H1 (cell line): ENCODE measurements at regions not wholly inside any gene's neighbourhood (a gene's known extent, or its start where the extent isn't known, plus 50 kb on each side); places are given as distances from the start of the nearest gene placed in this dataset.

Experiments
- CTCF ChIA-PET: fragments of 300-600 bp; sonication (Branson Sonifier 250); formaldehyde crosslinking; loops from one replicate; lab custom pipeline; 2021; ENCODE audit not compliant: partially characterized antibody; lab: Charles Lee
- POLR2A ChIA-PET: fragments of 300-600 bp; sonication (Branson Sonifier 250); formaldehyde crosslinking; loops from one replicate; lab custom pipeline; 2021; ENCODE audit warnings: inconsistent platforms; ENCODE audit not compliant: partially characterized antibody; lab: Charles Lee
- DNase-seq, 2 experiments: peaks; one replicate each; pipeline versions ENCODE4 v3.0.0 to v3.0.0-alpha.2; 2010 to 2022; ENCODE audit warnings: low spot score in 2 of 2, low read depth in 1 of 2, mixed read lengths in 1 of 2
- FAIRE-seq: peaks from 2 replicates; lab custom pipeline; 2011; peaks lifted over from hg19 to GRCh38; lab: Jason Lieb, UNC
- H2AFZ ChIP-seq: 2 replicates; pipeline ENCODE4 v1.8.1; 2012; ENCODE audit warnings: low read length, inconsistent platforms
- H2AK5ac ChIP-seq: 2 replicates; pipeline ENCODE4 v1.6.1; 2013; ENCODE audit warnings: low read depth, low read length
- H2BK120ac ChIP-seq: replicated peaks from 2 replicates; pipeline ENCODE3; 2013; ENCODE audit warnings: low read depth, low read length, inconsistent platforms
- H2BK12ac ChIP-seq: 2 replicates; pipeline ENCODE4 v1.6.1; 2013; ENCODE audit warnings: low read depth, low read length
- H2BK15ac ChIP-seq: 2 replicates; pipeline ENCODE4 v1.6.1; 2013; ENCODE audit warnings: low read length
- H2BK20ac ChIP-seq: 2 replicates; pipeline ENCODE4 v1.6.1; 2013; ENCODE audit warnings: low read length
- H2BK5ac ChIP-seq: 2 replicates; pipeline ENCODE4 v1.6.1; 2013; ENCODE audit warnings: low read depth, low read length
- H3K14ac ChIP-seq: 2 replicates; pipeline ENCODE4 v1.6.1; 2013; ENCODE audit warnings: inconsistent platforms; ENCODE audit not compliant: insufficient read length
- H3K18ac ChIP-seq: 2 replicates; pipeline ENCODE4 v1.6.1; 2013; ENCODE audit warnings: low read length; ENCODE audit errors: extremely low read depth
- H3K23ac ChIP-seq: 2 replicates; pipeline ENCODE4 v1.6.1; 2013; ENCODE audit warnings: inconsistent platforms; ENCODE audit not compliant: insufficient read length
- H3K23me2 ChIP-seq: 2 replicates; pipeline ENCODE4 v1.6.1; 2013; ENCODE audit warnings: low read depth, low read length
- H3K27ac ChIP-seq: 2 replicates; pipeline ENCODE4 v1.6.1; 2011; ENCODE audit warnings: low read depth, low read length, inconsistent platforms
- H3K27me3 ChIP-seq, 4 experiments: replicated peaks in 1 of 4; 1 replicate in 1 of 4; 2 replicates in 3 of 4; pipeline versions ENCODE4 v1.6.1 to v1.8.1; 2011 to 2013; ENCODE audit warnings: low read length in 3 of 4, mild to moderate bottlenecking in 3 of 4, inconsistent platforms in 2 of 4, mixed read lengths in 2 of 4, moderate library complexity in 1 of 4; ENCODE audit not compliant: control insufficient read depth in 3 of 4, insufficient read depth in 3 of 4; ENCODE audit errors: extremely low read depth in 1 of 4
- H3K36me3 ChIP-seq, 4 experiments: 2 replicates each; pipeline versions ENCODE4 v1.6.1 to v1.8.1; 2011 to 2013; ENCODE audit warnings: mild to moderate bottlenecking in 4 of 4, low read length in 3 of 4, moderate library complexity in 2 of 4, control low read depth in 1 of 4, inconsistent platforms in 1 of 4; ENCODE audit not compliant: insufficient read depth in 4 of 4, control insufficient read depth in 2 of 4
- H3K4ac ChIP-seq: replicated peaks from 2 replicates; pipeline ENCODE3; 2013; ENCODE audit warnings: low read length, low read depth, mixed read lengths, inconsistent platforms; ENCODE audit not compliant: insufficient read length
- H3K4me1 ChIP-seq, 4 experiments: replicated peaks in 1 of 4; 1 replicate in 1 of 4; 2 replicates in 3 of 4; pipeline versions ENCODE4 v1.6.1 to v1.8.1; 2011 to 2013; ENCODE audit warnings: low read length in 3 of 4, inconsistent platforms in 2 of 4, mixed read lengths in 1 of 4; ENCODE audit not compliant: insufficient read depth in 4 of 4, control insufficient read depth in 3 of 4
- H3K4me2 ChIP-seq, 2 experiments: 2 replicates each; pipeline versions ENCODE4 v1.6.1 to v1.8.1; 2011 to 2013; ENCODE audit warnings: low read depth in 2 of 2, low read length in 2 of 2, control low read depth in 1 of 2, inconsistent platforms in 1 of 2, mild to moderate bottlenecking in 1 of 2; ENCODE audit not compliant: insufficient read depth in 1 of 2
- H3K4me3 ChIP-seq, 4 experiments: fragments of 200-600, 300-600 bp in 1 of 4; sonication (generic), shearing (Covaris generic), sonication (Bioruptor Twin) in 1 of 4; 2 replicates each; pipeline versions ENCODE4 v1.5.1 to v1.8.1; 2011 to 2016; ENCODE audit warnings: low read length in 4 of 4, low read depth in 3 of 4, control low read depth in 2 of 4, inconsistent platforms in 2 of 4, mild to moderate bottlenecking in 2 of 4, mixed read lengths in 1 of 4, moderate library complexity in 1 of 4; ENCODE audit not compliant: insufficient read depth in 2 of 4; ENCODE audit errors: extremely low read depth in 1 of 4
- H3K56ac ChIP-seq: replicated peaks from 2 replicates; pipeline ENCODE3; 2013; ENCODE audit warnings: low read depth, mild to moderate bottlenecking, mixed read lengths, low read length, inconsistent platforms; ENCODE audit not compliant: insufficient read length
- H3K79me1 ChIP-seq: 2 replicates; pipeline ENCODE4 v1.6.1; 2013; ENCODE audit warnings: low read depth, low read length, control low read depth
- H3K79me2 ChIP-seq, 2 experiments: 2 replicates each; pipeline versions ENCODE4 v1.6.1 to v1.8.1; 2012 to 2013; ENCODE audit warnings: low read length in 2 of 2, mild to moderate bottlenecking in 2 of 2, inconsistent platforms in 1 of 2; ENCODE audit not compliant: insufficient read depth in 2 of 2, control insufficient read depth in 1 of 2
- H3K9ac ChIP-seq, 4 experiments: replicated peaks in 1 of 4; 1 replicate in 1 of 4; 2 replicates in 3 of 4; pipeline versions ENCODE4 v1.6.1 to v1.8.1; 2011 to 2013; ENCODE audit warnings: low read depth in 3 of 4, low read length in 3 of 4, control low read depth in 2 of 4, mild to moderate bottlenecking in 2 of 4, moderate library complexity in 2 of 4, inconsistent platforms in 1 of 4; ENCODE audit errors: extremely low read depth in 1 of 4
- H3K9me3 ChIP-seq, 2 experiments: 2 replicates each; pipeline versions ENCODE4 v1.6.1 to v1.8.1; 2012 to 2013; ENCODE audit warnings: mild to moderate bottlenecking in 2 of 2, moderate library complexity in 2 of 2, control low read depth in 1 of 2, inconsistent platforms in 1 of 2, low read depth in 1 of 2, low read length in 1 of 2, mixed read lengths in 1 of 2; ENCODE audit not compliant: insufficient read depth in 2 of 2
- H4K20me1 ChIP-seq, 2 experiments: replicated peaks in 1 of 2; 2 replicates each; pipeline versions ENCODE3 to v1.8.1; 2011 to 2013; ENCODE audit warnings: inconsistent platforms in 2 of 2, low read length in 2 of 2, mild to moderate bottlenecking in 1 of 2; ENCODE audit not compliant: insufficient read depth in 2 of 2, control insufficient read depth in 1 of 2
- H4K5ac ChIP-seq: 2 replicates; pipeline ENCODE4 v1.6.1; 2013; ENCODE audit warnings: low read length, low read depth, mixed read lengths, inconsistent platforms; ENCODE audit not compliant: insufficient read length
- H4K8ac ChIP-seq: 2 replicates; pipeline ENCODE4 v1.8.0; 2013; ENCODE audit warnings: mild to moderate bottlenecking, moderate library complexity, low read length, inconsistent platforms; ENCODE audit not compliant: insufficient read depth; ENCODE audit errors: extremely low read depth
- H4K91ac ChIP-seq: replicated peaks from 2 replicates; pipeline ENCODE3; 2013; ENCODE audit warnings: low read length, mixed read lengths, inconsistent platforms; ENCODE audit not compliant: insufficient read length
- CBX5 ChIP-seq: fragments of 300-800, 300-1000 bp; sonication (generic); IDR thresholded peaks from 2 replicates; pipeline ENCODE4 v1.7.1; 2016; ENCODE audit warnings: antibody characterized with exemption, low read length, low read depth
- CHD2 ChIP-seq: IDR thresholded peaks from 2 replicates; pipeline ENCODE4 v1.6.1; 2012; ENCODE audit warnings: low read length, improper control_type of control experiment
- CTCF ChIP-seq, 3 experiments: IDR thresholded peaks; 1 replicate in 2 of 3; 2 replicates in 1 of 3; pipeline versions ENCODE4 v1.5.1 to v1.6.1; 2011; ENCODE audit warnings: low read length in 3 of 3, mild to moderate bottlenecking in 3 of 3, inconsistent platforms in 2 of 3, low read depth in 1 of 3, moderate library complexity in 1 of 3; ENCODE audit not compliant: insufficient read depth in 1 of 3; ENCODE audit errors: control extremely low read depth in 1 of 3
- EZH2 ChIP-seq: fragments of 200-600 bp; sonication (generic); IDR thresholded peaks from 2 replicates; pipeline ENCODE4 v1.7.1; 2012; ENCODE audit warnings: low read depth, mild to moderate bottlenecking, moderate library complexity, low read length, inconsistent platforms; ENCODE audit not compliant: severe bottlenecking
- GTF2F1 ChIP-seq: IDR thresholded peaks from 2 replicates; pipeline ENCODE4 v1.6.1; 2012; ENCODE audit warnings: low read depth, low read length, improper control_type of control experiment, borderline replicate concordance
- PHF8 ChIP-seq: fragments of 200-600 bp; sonication (generic); conservative IDR thresholded peaks from 2 replicates; pipeline ENCODE4 v1.7.1; 2012; ENCODE audit warnings: low read depth, mild to moderate bottlenecking, inconsistent platforms, low read length, moderate library complexity
- SIX5 ChIP-seq: IDR thresholded peaks from 2 replicates; pipeline ENCODE4 v1.6.1; 2011; ENCODE audit warnings: mild to moderate bottlenecking, low read depth, low read length
- TAF1 ChIP-seq: IDR thresholded peaks from 2 replicates; pipeline ENCODE4 v1.6.1; 2011; ENCODE audit warnings: mild to moderate bottlenecking, low read depth, low read length
- TAF7 ChIP-seq: optimal IDR thresholded peaks from 2 replicates; pipeline ENCODE3; 2011; ENCODE audit warnings: low read depth, mild to moderate bottlenecking, inconsistent platforms, low read length, moderate library complexity, borderline replicate concordance
- TBP ChIP-seq: IDR thresholded peaks from 2 replicates; pipeline ENCODE4 v1.6.1; 2011; ENCODE audit warnings: low read depth, low read length, improper control_type of control experiment
- WGBS, 2 experiments: shearing (Covaris generic) in 1 of 2; methylation state at CpG; one replicate each; pipeline versions ENCODE4 v1.1.6 to v1.1.7; 2013 to 2015; ENCODE audit warnings: low lambda C conversion rate in 2 of 2, mixed read lengths in 2 of 2, inconsistent platforms in 1 of 2, low coverage in 1 of 2, missing lambda C conversion rate in 1 of 2; ENCODE audit not compliant: insufficient replicate concordance in 2 of 2, insufficient coverage in 1 of 2, insufficient read length in 1 of 2; ENCODE audit errors: extremely low coverage in 1 of 2, missing lambda C conversion rate in 1 of 2; 5-methylcytosine and 5-hydroxymethylcytosine counted together

DNA sequence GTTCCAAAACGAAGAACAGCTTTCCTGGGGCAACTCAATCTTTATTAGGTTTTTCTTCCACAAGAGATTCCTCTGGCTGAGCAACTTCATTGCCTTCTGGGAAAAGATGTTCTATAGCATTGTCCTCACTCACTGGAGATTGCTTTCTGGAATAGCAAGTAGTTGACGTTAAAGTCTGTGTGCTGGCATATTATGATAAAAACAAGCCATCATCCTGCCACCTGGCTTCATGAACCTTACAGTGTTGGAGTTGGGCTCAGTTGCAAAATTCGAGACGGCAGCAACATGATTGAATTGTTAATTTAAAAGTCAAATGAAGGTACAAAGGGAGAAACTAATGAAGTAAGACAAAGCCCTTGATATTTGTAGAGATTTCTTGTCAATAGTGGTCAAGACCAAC lies 140.5 kb upstream of the PEX5L start:
- no peak overlapping the region for H2BK20ac ChIP-seq
- H3K18ac ChIP-seq = no peak overlapping the region
- TF ChIP-seq CTCF (IDR thresholded peaks at IDR 0.05; ENCODE audit: control extremely low read depth in 1 of 3, insufficient read depth in 1 of 3, low read depth in 1 of 3, low read length in 3 of 3) (no peak), CHD2 (no peak), TAF7 (no peak), SIX5 (no peak), EZH2 (no peak), GTF2F1 (no peak), TBP (no peak), PHF8 (no peak), CBX5 (no peak), TAF1 (no peak)
- no peak overlapping the region for H4K8ac ChIP-seq
- H3K4me3 ChIP-seq = no peak overlapping the region
- DNase-seq (no peak), FAIRE-seq (no peak)
- ChIA-PET CTCF (no interaction called here), POLR2A (no interaction called here)
- H3K9me3 ChIP-seq = no peaks in the 10 kb centered on the region
- H3K36me3 ChIP-seq = no peaks in the 10 kb centered on the region
- H3K4me2 ChIP-seq = no peak overlapping the region
- H3K14ac ChIP-seq = no peak overlapping the region
- no peak overlapping the region for H2AK5ac ChIP-seq
- H4K91ac ChIP-seq = no peak overlapping the region
- H3K4ac ChIP-seq = no peak overlapping the region
- H3K4me1 ChIP-seq = peaks cover 0 to 9% (median 4%) of the 10 kb centered on the region in 4 experiments; a peak in 3 of 7 replicates
- H3K79me1 ChIP-seq = no peaks in the 10 kb centered on the region
- H3K23me2 ChIP-seq = no peaks in the 10 kb centered on the region
- no peak overlapping the region for H3K27ac ChIP-seq
- H3K79me2 ChIP-seq = no peaks in the 10 kb centered on the region
- H2BK12ac ChIP-seq = no peak overlapping the region
- H3K9ac ChIP-seq = no peak overlapping the region
- no peaks in the 10 kb centered on the region for H3K27me3 ChIP-seq
- no peaks in the 10 kb centered on the region for H4K20me1 ChIP-seq
- no peak overlapping the region for H2BK120ac ChIP-seq
- no peak overlapping the region for H2BK15ac ChIP-seq
- WGBS, 2 experiments = 87% methylated on average over 4 of the region's 4 CpGs; no CpG with 5 or more reads in 1 of the 2 experiments
- H3K56ac ChIP-seq = no peak overlapping the region
- H2BK5ac ChIP-seq = no peak overlapping the region
- H2AFZ ChIP-seq = no peak overlapping the region
- no peak overlapping the region for H4K5ac ChIP-seq
- no peak overlapping the region for H3K23ac ChIP-seq
